ENCODE measurements at regions not wholly inside any gene's neighbourhood (a gene's known extent, or its start where the extent isn't known, plus 50 kb on each side); places are given as distances from the start of the nearest gene placed in this dataset.

DNA sequence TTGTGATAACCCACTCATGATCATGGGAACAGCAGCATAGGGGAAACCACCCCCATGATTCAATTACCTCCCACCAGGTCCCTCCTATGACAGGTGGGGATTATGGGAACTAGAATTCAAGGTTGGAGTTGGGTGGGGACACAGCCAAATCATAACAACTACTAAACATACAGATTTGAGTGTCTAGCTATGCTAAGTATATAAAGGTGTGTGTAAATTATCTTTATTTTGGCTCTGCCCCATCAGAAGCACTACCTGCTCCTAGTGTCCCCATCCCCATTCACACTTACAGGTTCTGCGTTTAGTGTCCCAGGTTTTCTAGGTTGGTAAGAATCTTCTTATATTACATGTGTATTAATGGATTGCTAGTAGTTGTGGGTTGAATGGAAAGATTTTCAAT lies 464.7 kb downstream of the EPHA4 start:
- in situ Hi-C loops (cut with HindIII; ENCODE audit: low sequenced_read_pairs): no loop called here
- TF ChIP-seq, protein P1, sequence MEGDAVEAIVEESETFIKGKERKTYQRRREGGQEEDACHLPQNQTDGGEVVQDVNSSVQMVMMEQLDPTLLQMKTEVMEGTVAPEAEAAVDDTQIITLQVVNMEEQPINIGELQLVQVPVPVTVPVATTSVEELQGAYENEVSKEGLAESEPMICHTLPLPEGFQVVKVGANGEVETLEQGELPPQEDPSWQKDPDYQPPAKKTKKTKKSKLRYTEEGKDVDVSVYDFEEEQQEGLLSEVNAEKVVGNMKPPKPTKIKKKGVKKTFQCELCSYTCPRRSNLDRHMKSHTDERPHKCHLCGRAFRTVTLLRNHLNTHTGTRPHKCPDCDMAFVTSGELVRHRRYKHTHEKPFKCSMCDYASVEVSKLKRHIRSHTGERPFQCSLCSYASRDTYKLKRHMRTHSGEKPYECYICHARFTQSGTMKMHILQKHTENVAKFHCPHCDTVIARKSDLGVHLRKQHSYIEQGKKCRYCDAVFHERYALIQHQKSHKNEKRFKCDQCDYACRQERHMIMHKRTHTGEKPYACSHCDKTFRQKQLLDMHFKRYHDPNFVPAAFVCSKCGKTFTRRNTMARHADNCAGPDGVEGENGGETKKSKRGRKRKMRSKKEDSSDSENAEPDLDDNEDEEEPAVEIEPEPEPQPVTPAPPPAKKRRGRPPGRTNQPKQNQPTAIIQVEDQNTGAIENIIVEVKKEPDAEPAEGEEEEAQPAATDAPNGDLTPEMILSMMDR (IDR thresholded peaks at IDR 0.05; ENCODE audit: low read depth, low read length, missing control alignments): no peak
- H3K4me3 ChIP-seq (ENCODE audit: low read depth, low read length): no peak overlapping the region
- DNase-seq (ENCODE audit: low read depth): no peak

DNA sequence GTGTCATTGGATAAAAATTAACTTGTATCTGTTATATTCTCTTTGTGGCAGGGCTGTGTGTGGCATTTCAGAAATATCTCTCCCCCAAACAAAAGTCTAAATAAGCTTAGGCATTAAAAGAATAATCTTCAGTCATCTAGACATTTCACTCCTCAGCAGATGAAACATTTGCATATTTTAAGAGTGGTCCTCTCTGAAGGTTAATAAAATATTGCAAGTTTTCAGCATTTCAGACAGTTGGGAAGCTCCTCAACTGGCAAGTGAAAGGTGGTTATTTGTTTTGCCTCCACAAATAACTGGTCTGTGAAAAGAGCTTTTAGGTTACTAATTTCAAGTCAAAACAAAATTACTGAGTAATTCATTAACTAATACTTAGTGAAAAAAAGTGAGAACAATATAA lies 462.6 kb downstream of the EPHA4 start:
- DNase-seq (ENCODE audit: low read depth): no peak
- no peak overlapping the region for H3K4me3 ChIP-seq (ENCODE audit: low read depth, low read length)
- TF ChIP-seq, protein P1 (IDR thresholded peaks at IDR 0.05; ENCODE audit: low read depth, low read length, missing control alignments): no peak
- in situ Hi-C loops (cut with HindIII; ENCODE audit: low sequenced_read_pairs): no loop called here

DNA sequence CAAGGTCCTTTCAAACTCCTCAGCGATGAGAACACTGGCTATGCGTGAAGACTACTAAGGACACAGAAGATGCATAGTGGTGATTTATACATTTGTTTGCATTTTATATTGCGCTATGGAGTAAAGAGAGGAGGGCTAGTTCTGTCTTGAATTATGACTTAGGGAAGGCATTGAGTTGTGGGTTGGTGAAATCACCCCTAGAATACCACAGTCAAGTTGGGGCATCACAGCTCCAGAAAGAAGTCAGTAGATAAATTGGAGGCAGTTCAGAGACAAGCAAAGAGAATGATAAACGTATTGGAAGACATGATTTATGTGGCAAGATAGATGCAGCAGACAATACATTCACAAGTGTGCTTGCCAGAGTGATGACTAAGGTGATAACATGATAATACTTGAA lies 460.4 kb downstream of the EPHA4 start:
- no peak overlapping the region for H3K4me3 ChIP-seq (ENCODE audit: low read depth, low read length)
- TF ChIP-seq, protein P1 (IDR thresholded peaks at IDR 0.05; ENCODE audit: low read depth, low read length, missing control alignments): no peak
- no peak for DNase-seq (ENCODE audit: low read depth)
- in situ Hi-C loops (cut with HindIII; ENCODE audit: low sequenced_read_pairs): no loop called here

DNA sequence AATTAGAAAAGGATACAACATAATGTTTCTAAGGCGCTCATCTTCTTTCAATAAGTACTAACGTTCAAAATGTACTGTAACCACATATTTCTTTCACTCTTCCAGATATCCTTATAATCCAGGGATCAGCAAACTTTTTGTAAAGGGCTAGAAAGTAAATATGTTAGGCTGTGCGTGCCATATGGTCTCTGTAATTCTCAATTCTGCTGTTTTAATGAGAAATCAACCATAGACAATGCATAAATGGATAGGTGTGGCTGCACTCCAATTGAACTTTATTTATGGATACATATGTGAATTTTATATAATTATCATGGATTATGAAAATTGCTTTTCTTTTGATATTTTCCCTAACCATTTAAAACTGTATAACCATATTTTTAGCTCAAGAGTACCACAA lies 459.4 kb downstream of the EPHA4 start:
- in situ Hi-C loops (cut with HindIII; ENCODE audit: low sequenced_read_pairs): no loop called here

DNA sequence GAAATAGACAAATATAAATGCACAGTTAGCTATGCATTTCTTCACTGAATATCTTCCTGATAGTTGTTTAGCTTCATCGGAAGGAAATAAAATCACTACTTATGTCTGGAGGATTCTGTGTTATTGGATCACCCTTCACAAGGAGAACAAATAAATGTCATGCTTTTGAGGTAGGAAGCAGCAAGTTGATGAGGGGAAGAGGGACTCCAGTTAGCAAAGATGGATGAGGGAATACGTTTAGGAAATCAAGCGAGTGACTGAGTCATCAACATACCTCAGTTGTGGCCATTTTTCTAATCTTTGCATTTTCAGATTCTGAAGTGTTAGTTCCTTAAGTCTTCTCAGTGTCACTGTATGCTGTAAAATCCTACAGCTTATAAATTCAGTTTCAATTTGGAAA lies 456.2 kb downstream of the EPHA4 start:
- no peak overlapping the region for H3K4me3 ChIP-seq (ENCODE audit: low read depth, low read length)
- in situ Hi-C loops (cut with HindIII; ENCODE audit: low sequenced_read_pairs): no loop called here
- no peak for DNase-seq (ENCODE audit: low read depth)
- TF ChIP-seq, protein P1 (IDR thresholded peaks at IDR 0.05; ENCODE audit: low read depth, low read length, missing control alignments): no peak

More for the DNA sequence above, 459.4 kb downstream of the EPHA4 start:
- DNase-seq (ENCODE audit: low read depth): no peak
- H3K4me3 ChIP-seq (ENCODE audit: low read depth, low read length): no peak overlapping the region
- TF ChIP-seq, protein P1 (IDR thresholded peaks at IDR 0.05; ENCODE audit: low read depth, low read length, missing control alignments): no peak

DNA sequence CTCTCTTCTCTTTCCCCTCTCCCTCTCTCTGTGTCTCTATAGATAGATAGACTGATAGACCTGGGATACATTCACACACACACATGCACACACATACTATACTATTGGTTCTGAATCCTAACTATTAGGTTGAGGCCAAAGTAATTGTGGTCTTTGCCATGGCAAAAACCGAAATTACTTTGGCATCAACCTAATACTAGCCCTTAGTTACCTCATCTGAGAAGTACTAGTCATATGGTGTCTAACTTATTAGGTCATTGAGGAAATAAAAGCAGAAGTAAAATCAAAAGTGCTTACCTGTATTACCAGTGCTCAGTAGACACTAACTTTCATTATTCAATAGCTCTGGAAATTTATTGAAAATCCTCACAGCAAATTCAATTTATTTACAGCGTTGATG lies 451.5 kb downstream of the EPHA4 start:
- no peak for DNase-seq (ENCODE audit: low read depth)
- in situ Hi-C loops (cut with HindIII; ENCODE audit: low sequenced_read_pairs): no loop called here
- H3K4me3 ChIP-seq (ENCODE audit: low read depth, low read length): no peak overlapping the region
- TF ChIP-seq, protein P1 (IDR thresholded peaks at IDR 0.05; ENCODE audit: low read depth, low read length, missing control alignments): no peak

DNA sequence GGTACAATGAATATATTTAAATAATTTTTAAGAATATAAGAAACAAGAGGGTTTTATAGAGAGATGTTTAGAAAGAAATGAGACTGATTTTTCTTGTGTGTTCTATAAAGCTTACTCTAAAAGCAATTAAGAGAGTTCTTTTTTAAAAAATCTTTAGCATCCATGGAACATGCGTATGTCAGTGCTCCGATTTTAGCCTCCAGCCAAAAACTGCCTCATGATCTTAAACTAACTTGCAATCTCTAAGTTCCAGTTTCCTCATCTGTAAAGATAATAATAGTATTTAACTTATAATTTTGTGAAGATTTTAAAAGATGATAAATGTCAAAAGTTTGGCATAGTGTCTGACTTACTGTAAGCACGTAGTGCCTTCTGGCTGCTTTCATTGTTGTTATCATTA lies 448.7 kb downstream of the EPHA4 start:
- in situ Hi-C loops (cut with HindIII; ENCODE audit: low sequenced_read_pairs): no loop called here

More for the DNA sequence above, 448.7 kb downstream of the EPHA4 start:
- DNase-seq (ENCODE audit: low read depth): no peak
- TF ChIP-seq, protein P1 (IDR thresholded peaks at IDR 0.05; ENCODE audit: low read depth, low read length, missing control alignments): no peak
- H3K4me3 ChIP-seq (ENCODE audit: low read depth, low read length): no peak overlapping the region

Measured in astrocyte of the cerebellum (primary cell).